Jurkat, Clone E6-1 (cell line): ENCODE measurements at regions not wholly inside any gene's neighbourhood (a gene's known extent, or its start where the extent isn't known, plus 50 kb on each side); places are given as distances from the start of the nearest gene placed in this dataset.
"Not testable (repeated sequence)": the region's sequence is repeated elsewhere in the genome, so short reads cannot be mapped to it uniquely, and the experiment has no call there.

ENCODE experiments used
- DNase-seq: peaks from one replicate; pipeline ENCODE4 v3.0.0-alpha.2; 2011; ENCODE audit warnings: low read depth, low spot score
- H3K4me3 ChIP-seq: 2 replicates; pipeline ENCODE4 v1.5.1; 2011; ENCODE audit warnings: mild to moderate bottlenecking, low read length, control low read depth, moderate library complexity

DNA sequence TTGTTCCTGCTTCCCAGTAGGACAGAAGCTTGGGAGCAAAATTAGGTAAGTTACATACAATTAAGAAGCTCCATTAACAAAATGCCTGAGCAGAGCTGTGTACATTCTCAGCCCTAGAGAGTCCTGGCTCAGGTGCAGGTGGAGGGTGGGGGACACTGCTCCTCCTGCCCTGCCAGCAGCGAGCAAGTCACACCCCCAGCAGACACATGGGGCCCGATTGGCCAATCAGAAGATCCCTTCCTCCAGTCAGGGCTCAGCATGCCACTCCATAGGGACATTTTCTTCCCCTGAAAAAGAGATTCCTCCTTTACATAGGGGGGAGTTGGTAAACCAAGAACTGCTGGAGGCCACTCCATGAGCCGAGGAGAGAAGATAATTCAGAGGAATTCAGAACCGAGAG lies 62.1 kb downstream of the PLXNA1 start:
- H3K4me3 ChIP-seq = no peak overlapping the region

DNA sequence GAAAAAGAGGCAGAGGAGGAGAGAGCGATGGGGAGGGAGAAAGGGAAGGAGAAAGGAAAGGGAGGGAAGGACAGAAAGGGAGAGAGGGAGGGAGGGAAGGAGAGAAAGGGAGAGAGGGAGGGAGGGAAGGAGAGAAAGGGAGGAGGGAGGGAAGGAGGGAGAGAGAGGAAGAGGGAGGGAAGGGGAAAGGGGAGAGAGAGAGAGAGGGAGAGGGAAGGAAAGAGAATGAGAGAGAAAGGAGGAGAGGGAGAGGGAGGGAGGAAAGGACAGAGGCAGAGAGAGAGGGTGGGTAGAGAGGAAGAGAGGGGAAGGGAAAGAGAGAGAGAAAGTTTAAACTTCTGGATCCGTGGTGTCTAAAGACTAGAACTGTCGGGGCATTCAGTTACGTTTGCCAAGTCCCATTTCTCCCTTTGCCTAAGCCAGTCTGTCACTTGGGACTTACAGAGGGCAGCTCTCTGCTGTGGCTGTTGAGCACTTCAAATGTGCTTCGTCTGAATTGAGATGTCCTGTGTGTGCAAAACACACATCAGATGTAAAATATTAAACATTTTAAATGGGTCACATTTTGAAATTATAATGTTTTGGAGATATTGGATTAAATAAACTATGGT lies 62.6 kb downstream of the PLXNA1 start:
- DNase-seq = no peak

More for the DNA sequence above, 62.1 kb downstream of the PLXNA1 start:
- DNase-seq = peak; percentile 6

DNA sequence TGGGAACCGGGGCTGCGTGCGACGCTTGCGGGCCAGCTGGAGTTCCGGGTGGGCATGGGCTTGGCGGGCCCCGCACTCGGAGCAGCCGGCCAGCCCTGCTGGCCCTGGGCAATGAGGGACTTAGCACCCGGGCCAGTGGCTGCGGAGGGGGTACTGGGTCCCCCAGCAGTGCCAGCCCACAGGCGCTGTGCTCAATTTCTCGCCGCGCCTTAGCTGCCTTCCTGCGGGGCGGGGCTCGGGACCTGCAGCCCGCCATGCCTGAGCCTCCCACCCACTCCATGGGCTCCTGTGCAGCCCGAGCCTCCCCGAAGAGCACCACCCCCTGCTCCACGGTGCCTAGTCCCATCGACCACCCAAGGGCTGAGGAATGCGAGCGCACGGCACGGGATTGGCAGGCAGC lies 63.8 kb downstream of the PLXNA1 start:
- not testable (repeated sequence) for DNase-seq, H3K4me3 ChIP-seq

More for the DNA sequence above, 62.6 kb downstream of the PLXNA1 start:
- H3K4me3 ChIP-seq = no peak overlapping the region

DNA sequence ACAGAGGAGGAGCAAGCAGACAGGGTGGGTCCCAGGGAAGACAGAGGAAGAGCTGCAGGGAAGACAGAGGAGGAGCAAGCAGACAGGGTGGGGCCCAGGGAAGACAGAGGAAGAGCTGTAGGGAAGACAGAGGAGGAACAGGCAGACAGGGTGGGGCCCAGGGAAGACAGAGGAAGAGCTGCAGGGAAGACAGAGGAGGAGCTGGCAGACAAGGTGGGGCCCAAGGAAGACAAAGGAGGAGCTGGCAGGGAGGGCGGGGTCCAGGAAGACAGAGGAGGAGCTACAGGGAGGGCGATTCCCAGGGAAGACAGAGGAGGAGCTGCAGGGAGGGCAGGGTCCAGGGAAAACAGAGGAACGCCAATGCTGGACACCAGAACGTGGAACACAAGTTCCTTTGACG lies 66.5 kb downstream of the PLXNA1 start:
- no peak for DNase-seq
- no peak overlapping the region for H3K4me3 ChIP-seq

DNA sequence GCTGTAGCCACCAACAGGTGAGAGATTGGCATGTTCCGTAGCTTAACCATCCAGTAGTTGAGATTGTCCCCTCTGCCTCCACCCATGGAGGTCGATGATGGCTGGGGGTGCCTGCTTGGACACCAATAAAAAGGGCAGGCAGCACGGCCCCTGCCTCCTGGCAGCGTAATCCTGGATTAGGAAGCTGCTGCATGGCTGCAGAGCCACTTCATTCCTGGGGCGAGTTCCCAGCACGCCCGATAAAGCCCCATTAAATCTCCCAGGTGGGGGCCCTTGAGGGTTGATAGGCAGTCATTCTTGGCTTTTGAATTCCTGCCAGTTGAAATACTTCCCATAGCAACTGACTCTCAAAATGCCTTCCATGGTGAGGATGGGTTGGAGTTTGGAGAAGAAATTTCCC lies 67.8 kb downstream of the PLXNA1 start:
- H3K4me3 ChIP-seq = no peak overlapping the region
- DNase-seq = no peak

DNA sequence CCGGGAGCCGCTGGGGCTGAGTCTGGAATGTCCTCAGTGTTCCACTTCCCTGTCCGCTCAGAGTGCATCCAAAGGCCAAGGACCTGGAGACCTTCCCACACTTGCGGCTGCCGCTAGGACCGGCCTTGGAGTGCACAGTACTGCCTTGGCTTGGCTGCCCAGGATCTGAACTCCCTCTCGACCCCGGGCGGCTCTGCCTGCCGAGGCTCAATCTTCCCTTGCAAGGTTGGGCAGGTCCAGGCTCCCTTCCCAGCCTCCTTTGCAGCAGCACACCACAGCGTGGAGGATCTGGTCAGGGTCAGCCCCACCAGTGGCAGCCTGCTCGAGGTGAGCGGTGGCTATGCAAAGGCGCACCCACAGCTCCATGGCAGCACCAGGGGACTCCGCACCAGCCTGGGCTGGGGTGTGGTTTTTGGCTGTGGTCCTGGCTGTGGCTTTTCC lies 69.2 kb downstream of the PLXNA1 start:
- no peak for DNase-seq
- no peak overlapping the region for H3K4me3 ChIP-seq

DNA sequence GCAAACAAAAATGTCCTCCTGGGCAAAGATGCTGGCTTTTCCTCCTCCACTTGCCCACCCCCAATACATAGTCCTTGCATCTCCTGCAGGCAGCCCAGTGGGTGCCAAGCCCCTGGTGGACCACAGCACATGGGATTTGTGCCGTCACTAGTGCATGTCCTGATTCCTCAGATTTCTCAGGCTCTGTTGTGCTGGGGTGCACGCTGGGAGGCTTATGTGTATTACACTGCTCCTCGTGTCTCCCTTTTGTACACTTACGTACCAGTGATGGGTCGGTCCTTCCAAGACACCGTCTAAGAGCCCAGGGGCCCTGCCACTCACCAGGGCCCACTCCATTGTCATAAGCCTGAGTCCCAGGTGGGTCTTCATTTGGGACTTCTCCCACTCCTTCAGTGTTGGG lies 70.1 kb downstream of the PLXNA1 start:
- no peak for DNase-seq
- H3K4me3 ChIP-seq = no peak overlapping the region

DNA sequence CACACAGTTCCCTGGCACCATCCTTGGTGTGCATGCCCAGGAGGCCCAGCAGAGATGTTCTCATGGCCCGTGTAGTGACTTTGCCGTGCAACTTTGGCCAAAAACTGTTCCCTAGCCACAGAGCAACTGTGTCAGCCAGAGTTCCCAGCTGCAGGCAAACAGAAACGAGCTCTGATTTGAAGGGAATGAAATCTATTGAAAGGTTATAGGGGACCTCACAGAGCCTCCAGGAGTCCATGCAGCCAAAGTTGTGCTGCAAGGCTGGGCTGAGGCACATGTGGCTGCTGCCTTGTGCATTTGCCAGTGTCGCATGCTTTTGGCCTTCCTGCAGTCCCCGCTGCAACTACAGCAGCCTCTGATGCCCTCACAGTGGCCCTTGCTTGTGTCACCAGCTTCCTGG lies 70.5 kb downstream of the PLXNA1 start:
- no peak for DNase-seq
- H3K4me3 ChIP-seq = no peak overlapping the region

DNA sequence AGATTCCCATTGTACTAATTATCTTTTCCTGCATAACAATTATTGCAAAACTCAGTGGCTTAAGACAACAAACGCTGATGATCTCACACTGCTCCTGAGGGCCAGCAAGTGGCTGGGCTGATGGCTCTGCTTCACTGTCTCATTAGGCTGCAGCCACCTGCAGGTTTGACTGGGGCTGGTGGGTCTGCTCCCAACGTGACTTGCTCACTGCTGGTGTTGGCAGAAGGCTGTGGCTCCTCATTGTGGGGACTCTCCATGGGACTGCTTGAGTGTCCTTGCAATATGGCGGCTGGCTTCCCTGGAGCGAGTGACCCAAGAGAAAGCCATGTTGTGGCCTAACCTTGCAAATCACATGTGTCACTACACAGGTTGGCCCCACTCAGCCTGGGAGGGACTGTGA lies 71.1 kb downstream of the PLXNA1 start:
- DNase-seq = no peak
- H3K4me3 ChIP-seq = no peak overlapping the region

DNA sequence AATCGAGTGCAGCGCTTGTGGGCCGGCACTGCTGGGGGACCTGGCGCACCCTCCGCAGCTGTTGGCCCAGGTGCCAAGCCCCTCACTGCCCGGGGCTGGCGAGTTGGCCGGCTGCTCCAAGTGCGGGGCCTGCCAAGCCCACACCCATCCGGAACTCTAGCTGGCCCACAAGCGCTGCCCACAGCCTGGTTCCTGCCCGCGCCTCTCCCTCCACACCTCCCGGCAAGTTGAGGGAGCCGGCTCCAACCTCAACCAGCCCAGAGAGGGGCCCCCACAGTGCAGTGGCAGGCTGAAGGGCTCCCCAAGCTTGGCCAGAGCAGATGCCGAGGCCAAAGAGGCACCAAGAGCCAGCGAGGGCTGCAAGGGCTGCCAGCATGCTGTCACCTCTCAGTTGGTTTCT lies 73.4 kb downstream of the PLXNA1 start:
- no peak for DNase-seq
- H3K4me3 ChIP-seq = no peak overlapping the region

DNA sequence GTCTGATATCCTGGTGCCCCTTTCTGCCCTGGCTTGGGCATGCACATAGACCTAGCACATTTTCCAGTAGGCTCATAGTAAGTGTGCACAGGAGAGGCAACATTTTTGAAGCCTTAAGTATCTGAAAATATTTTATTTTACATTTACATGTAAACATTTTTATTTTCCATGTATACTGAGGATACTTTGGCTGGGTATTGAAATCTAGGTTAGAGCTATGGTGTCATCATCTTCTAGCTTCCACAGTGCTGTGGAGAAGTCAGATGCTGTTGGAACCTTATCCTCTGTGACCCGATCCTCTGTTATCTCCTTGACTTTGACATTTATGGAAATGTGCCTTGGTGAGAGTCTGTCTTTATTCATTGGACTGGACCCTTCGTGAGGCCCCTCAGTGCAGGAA lies 74.1 kb downstream of the PLXNA1 start:
- no peak overlapping the region for H3K4me3 ChIP-seq
- DNase-seq = no peak

DNA sequence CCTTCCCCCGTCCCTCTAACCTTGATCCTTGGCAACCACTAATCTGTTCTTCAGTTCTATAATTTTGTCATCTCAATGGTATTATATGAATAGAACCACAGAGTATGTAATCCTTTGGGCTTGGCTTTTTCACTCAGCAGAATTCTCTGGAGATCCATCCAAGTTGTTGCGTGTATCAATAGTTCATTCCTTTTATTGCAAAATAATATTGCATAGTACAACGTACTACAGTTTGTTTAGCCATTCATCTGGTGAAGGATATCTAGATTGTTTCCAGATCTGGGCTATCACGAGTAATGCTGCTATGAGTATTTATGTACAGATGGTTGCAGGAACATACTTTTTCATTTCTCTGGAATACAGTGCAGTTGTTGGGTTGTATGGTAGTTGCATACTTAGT lies 76.2 kb downstream of the PLXNA1 start:
- DNase-seq = no peak

DNA sequence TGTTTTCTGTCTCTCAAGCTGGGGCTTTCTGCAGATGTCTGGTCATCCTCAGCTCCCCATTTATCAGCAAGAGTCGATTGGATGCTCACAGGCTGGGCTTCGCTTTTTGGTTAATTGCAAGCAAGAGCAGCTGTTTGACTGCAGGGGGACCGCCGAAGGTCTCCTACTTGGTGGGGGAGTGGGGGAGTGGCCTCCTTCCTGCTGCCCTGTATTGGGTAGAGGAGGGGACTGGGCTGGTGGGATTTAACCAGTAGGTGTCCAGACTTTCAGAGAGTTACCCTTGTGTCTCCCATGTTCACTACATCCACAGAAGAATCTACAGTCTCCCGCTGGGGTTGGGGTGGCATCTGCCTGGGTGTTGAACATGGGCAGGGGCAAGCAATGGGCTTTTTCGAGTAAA lies 78.7 kb downstream of the PLXNA1 start:
- DNase-seq = no peak
- H3K4me3 ChIP-seq = no peak overlapping the region

More for the DNA sequence above, 76.2 kb downstream of the PLXNA1 start:
- no peak overlapping the region for H3K4me3 ChIP-seq

DNA sequence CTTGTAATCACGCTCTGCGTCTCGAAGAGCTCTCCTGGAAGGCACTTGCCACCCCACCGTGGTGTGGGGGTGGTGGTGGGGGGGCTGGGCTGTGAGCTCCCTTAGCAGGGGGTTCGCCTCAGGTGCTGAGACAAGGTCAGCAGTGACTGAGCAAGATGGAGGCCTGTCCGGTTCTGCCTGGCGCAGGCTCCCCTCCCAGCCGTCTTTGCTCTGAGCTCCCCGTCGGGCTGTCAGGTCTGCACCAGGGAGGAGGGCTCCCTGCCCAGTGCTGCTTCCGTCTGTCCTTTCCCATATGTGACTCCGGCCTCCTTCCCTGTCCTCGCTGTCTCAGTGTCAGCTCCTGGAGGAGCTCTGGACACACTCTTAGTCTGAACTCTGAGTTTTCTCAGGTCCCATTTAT lies 80.0 kb downstream of the PLXNA1 start:
- H3K4me3 ChIP-seq = no peak overlapping the region
- DNase-seq = no peak

DNA sequence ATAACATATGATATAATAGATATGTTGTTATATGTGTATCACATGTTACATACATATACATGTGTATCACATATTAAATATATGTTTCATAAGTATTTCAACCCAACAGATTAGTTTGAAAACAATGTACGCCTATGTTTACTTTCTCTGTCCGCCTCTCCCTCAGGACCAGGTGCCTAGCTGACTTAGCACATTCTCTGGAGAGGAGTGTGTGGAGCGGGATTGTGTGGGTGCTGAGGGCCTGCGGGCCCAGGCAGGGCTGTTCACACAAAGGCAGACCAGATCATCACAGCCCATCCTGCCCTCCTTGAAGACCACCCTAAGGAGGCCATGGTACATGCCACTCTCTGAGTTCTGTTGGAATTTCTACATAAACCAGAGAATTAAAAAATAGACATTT lies 81.0 kb downstream of the PLXNA1 start:
- H3K4me3 ChIP-seq = no peak overlapping the region

DNA sequence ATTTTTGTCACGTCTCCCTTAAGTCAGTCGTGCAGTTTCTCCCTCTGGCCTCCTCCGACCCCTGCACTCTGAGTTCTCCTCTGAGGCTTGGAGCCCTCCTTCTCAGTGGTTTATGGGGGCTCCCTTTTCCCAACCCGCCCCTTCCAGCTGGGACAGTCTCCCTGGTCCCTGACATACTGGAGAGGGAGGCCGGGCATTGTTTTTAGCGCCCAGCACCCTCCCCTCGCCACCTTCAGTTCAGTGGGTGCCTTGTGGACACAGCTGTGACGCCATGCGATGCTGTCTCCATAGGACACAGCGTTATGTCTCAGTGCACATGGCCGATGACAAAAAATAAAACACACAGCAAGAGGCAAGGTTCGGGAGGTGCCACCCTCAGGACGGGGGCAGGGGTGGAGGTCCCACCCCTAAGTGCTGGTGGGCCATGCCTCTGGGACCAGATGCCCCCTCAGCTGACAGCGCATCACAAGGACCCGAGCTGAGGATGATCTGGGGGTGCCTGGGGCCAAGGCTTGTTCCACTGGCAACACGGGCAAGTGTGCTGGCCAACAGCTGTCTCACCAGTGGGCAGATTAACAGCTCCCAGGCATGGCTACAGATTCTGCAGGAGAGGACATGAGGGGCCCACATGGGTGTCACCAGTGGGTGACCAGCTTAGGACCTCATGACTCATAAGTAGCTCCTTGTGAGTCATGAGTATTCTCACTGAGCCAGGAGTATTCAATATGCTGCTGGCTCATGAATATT lies 81.6 kb downstream of the PLXNA1 start:
- DNase-seq = no peak

More for the DNA sequence above, 81.0 kb downstream of the PLXNA1 start:
- no peak for DNase-seq

DNA sequence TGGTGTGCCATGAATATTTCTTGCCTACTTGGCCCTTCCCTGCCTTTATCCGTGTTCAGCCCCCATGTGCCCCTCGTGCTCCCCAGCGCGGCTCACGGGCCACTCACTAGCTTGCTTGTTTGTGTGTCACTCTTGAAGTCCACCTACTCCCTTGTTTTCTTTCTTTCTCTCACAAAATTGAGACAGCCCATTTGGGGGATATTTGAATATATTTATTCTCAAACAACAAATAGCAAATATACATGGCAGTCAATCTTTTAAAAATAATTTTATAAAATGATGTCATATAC lies 82.2 kb downstream of the PLXNA1 start:
- no peak for DNase-seq
- no peak overlapping the region for H3K4me3 ChIP-seq

More for the DNA sequence above, 81.6 kb downstream of the PLXNA1 start:
- H3K4me3 ChIP-seq = no peak overlapping the region

DNA sequence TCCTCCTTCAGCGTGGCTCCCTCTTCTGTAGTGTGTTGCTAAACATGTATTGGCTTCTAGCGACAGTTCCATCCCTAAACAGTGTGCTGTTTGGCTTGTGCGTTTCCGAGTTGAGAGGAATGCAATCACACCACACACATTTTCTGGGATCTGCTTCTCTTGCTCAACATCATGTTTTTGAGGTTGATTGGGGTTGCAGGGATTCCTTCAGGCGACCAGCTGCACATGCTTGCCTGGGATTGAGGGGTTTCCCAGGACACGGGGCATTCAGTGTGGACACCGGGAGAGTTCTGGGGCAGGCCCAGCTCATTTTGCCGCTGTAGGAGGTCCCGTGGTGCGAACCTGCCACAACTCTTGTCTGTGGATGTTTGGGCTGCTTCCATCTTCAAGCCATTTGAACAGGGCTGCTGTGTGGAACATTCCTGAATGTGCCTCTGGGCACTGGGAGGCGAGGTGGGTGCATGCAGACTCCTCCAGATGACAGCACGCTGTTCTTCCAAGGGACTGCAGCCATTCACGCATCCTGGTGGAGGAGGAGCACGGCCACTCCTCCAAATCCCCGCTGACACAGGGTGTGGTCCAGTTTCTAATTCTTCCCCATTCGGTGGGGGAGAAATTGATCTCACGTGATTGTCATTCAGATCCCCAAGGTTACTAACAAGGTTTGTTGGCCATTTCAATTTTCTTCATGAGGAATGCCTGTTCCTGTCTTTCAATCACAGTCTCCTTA lies 82.8 kb downstream of the PLXNA1 start:
- no peak for DNase-seq
- no peak overlapping the region for H3K4me3 ChIP-seq

DNA sequence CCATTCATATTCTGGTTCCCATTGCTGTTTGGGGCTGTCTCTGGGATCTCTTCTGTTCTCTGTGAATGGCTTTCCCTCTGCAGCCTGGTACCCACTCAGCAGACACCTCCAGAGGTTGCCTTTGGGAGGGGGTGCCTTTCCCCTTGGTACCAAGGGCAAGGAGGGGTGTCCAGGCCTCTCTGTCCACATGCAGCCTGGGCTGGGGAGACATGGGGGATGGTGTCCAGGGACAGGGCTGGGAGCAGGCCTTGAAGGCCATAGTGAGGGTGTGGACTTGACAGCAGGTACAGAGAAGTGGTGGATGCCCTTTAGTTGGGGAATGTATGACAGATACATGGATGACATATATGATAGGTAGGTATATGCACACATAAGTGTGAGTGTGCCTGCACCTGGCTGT lies 83.7 kb downstream of the PLXNA1 start:
- H3K4me3 ChIP-seq = no peak overlapping the region
- no peak for DNase-seq

DNA sequence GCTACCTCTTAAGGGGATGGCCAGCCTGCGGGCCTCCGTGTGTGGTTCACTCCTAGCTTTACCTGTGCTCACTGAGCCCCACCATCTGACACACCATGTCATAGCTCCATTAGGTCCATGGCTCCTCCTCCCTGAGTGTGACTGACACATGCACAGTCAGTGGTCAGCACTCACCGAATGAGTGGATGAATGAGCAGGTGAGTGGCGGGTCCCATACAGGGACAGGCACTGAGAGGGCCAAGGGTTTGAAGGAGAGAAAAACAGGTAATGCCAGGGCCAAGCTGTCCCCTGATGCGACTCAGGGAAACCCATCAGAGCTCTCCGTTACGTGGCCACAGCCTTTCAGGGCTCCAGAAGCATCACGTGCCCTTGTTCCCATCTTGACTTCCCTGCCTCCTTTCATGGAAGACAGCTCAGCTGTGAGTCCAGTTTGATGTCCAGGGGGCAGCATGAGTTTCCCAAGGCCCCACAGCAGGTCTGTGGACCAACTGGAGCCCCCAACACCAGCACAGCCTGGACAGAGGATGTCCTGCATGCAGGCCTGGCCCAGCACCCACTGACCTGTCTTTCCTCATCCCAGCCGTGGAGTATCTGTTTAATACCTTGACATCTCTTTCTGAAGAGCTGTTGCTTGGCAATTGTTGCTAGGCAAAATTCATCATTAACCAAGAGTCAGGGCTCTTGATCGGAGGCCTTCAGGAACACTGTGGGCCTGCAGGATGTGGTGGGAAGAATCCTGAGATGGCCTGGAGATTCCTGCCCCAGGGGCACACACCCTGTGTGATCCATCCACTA lies 84.4 kb downstream of the PLXNA1 start:
- H3K4me3 ChIP-seq = no peak overlapping the region
- DNase-seq = no peak
